HCT116 (cell line): ENCODE measurements at regions not wholly inside any gene's neighbourhood (a gene's known extent, or its start where the extent isn't known, plus 50 kb on each side); places are given as distances from the start of the nearest gene placed in this dataset.
A peak's percentile ranks its signal among the peaks of the same experiment; 100 is the strongest.

Source experiments
- ATAC-seq: fragments of 200-7000 bp; cut with Tn5 transposase; 2 replicates; pipeline ENCODE4 v1.9.1; 2020; ENCODE audit warnings: mild to moderate bottlenecking, moderate library complexity
- BruUV-seq: library from RNA; stranded (reverse); fragments of 400-500 nt; replicated peaks from 2 replicates; lab custom pipeline; 2021; lab: Mats Ljungman, UMichigan
- CTCF ChIA-PET: fragments of 300-600 bp; sonication (Branson Sonifier 250); formaldehyde crosslinking; loops from one replicate; lab custom pipeline; 2021; ENCODE audit warnings: antibody characterized with exemption; lab: Charles Lee
- POLR2A ChIA-PET: fragments of 300-600, 350-600 bp; sonication (Branson Sonifier 250); formaldehyde crosslinking; loops from one replicate; lab custom pipeline; 2021; ENCODE audit warnings: antibody characterized with exemption; lab: Charles Lee
- RAD21 ChIA-PET, 2 experiments: fragments of 300-600 bp; sonication (Branson Sonifier 250); formaldehyde crosslinking; loops; one replicate each; lab custom pipeline; 2023; ENCODE audit warnings: low total read pairs in 2 of 2; ENCODE audit not compliant: uncharacterized antibody in 2 of 2, unreplicated experiment in 2 of 2, low non-redundant PET in 1 of 2; lab: Charles Lee
- DNase-seq: peaks from one replicate; pipeline ENCODE4 v3.0.0-alpha.2; 2010; ENCODE audit warnings: low read depth, low spot score
- H2AFZ ChIP-seq: fragments of 200-600 bp; shearing (Covaris generic), sonication (generic); 2 replicates; pipeline ENCODE4 v1.6.1; 2017; ENCODE audit warnings: low read depth, mixed run types, mixed read lengths, antibody characterized with exemption, low read length; ENCODE audit not compliant: poor library complexity, severe bottlenecking
- H3K27ac ChIP-seq: 2 replicates; pipeline ENCODE4 v1.5.1; 2012; ENCODE audit warnings: low read depth, low read length
- H3K27me3 ChIP-seq: fragments of 200-600 bp; sonication (generic); 2 replicates; pipeline ENCODE4 v1.6.1; 2016; ENCODE audit warnings: mixed run types, low read length, mixed read lengths; ENCODE audit not compliant: insufficient read depth
- H3K36me3 ChIP-seq, 2 experiments: fragments of 200-500 bp in 1 of 2; fragments of 200-600 bp in 1 of 2; sonication (Bioruptor generic) in 1 of 2; sonication (generic) in 1 of 2; 2 replicates each; pipeline versions ENCODE4 v1.5.1 to v1.6.1; 2014 to 2016; ENCODE audit warnings: low read length in 2 of 2, inconsistent platforms in 1 of 2, mixed read lengths in 1 of 2, mixed run types in 1 of 2; ENCODE audit not compliant: insufficient read depth in 2 of 2, control insufficient read depth in 1 of 2
- H3K4me1 ChIP-seq, 2 experiments: fragments of 200-600 bp in 1 of 2; sonication (generic) in 1 of 2; 2 replicates each; pipeline versions ENCODE4 v1.5.1 to v1.6.1; 2012 to 2017; ENCODE audit warnings: low read length in 2 of 2, inconsistent platforms in 1 of 2, mild to moderate bottlenecking in 1 of 2, mixed read lengths in 1 of 2, mixed run types in 1 of 2, moderate library complexity in 1 of 2; ENCODE audit not compliant: insufficient read depth in 2 of 2, control insufficient read depth in 1 of 2
- H3K4me2 ChIP-seq: fragments of 200-600 bp; sonication (generic); 2 replicates; pipeline ENCODE4 v1.6.1; 2017; ENCODE audit warnings: mixed run types, low read length, mixed read lengths
- H3K4me3 ChIP-seq, 2 experiments: fragments of 200-600 bp in 1 of 2; sonication (generic) in 1 of 2; replicated peaks in 1 of 2; 2 replicates each; pipeline ENCODE4 v1.5.1; 2011 to 2016; ENCODE audit warnings: low read length in 2 of 2, control low read depth in 1 of 2, low read depth in 1 of 2, mild to moderate bottlenecking in 1 of 2, mixed read lengths in 1 of 2, mixed run types in 1 of 2
- H3K79me2 ChIP-seq: fragments of 200-600 bp; sonication (generic); 2 replicates; pipeline ENCODE4 v1.6.1; 2017; ENCODE audit warnings: mild to moderate bottlenecking, mixed run types, low read length, moderate library complexity, mixed read lengths; ENCODE audit not compliant: insufficient read depth
- H3K9ac ChIP-seq: fragments of 200-600 bp; sonication (generic); 2 replicates; pipeline ENCODE4 v1.6.1; 2016; ENCODE audit warnings: low read length, mixed read lengths
- H3K9me2 ChIP-seq: fragments of 200-600 bp; sonication (generic), shearing (Covaris generic); 2 replicates; pipeline ENCODE4 v1.6.1; 2017; ENCODE audit warnings: mixed run types, mild to moderate bottlenecking, moderate library complexity; ENCODE audit not compliant: insufficient read depth
- H3K9me3 ChIP-seq, 2 experiments: fragments of 200-500 bp in 1 of 2; fragments of 200-600 bp in 1 of 2; sonication (Bioruptor generic) in 1 of 2; sonication (generic) in 1 of 2; 2 replicates each; pipeline ENCODE4 v1.6.1; 2014 to 2017; ENCODE audit warnings: low read length in 2 of 2, mixed read lengths in 2 of 2, inconsistent platforms in 1 of 2, low read depth in 1 of 2, mild to moderate bottlenecking in 1 of 2, mixed run types in 1 of 2, moderate library complexity in 1 of 2; ENCODE audit not compliant: control insufficient read depth in 1 of 2, insufficient read depth in 1 of 2
- H4K20me1 ChIP-seq: fragments of 200-600 bp; sonication (generic), shearing (Covaris generic); 2 replicates; pipeline ENCODE4 v1.6.1; 2017; ENCODE audit warnings: mixed run types, mild to moderate bottlenecking, moderate library complexity; ENCODE audit not compliant: insufficient read depth
- CBX3 ChIP-seq: IDR thresholded peaks from 2 replicates; pipeline ENCODE4 v1.6.1; 2012; ENCODE audit warnings: low read depth
- ELF1 ChIP-seq: IDR thresholded peaks from 2 replicates; pipeline ENCODE4 v1.6.1; 2012; ENCODE audit warnings: low read depth, borderline replicate concordance
- EZH2phosphoT487 ChIP-seq: fragments of 200-600 bp; IDR thresholded peaks from 2 replicates; pipeline ENCODE4 v1.6.1; 2018; ENCODE audit warnings: antibody characterized with exemption, borderline replicate concordance
- FOSL1 ChIP-seq: IDR thresholded peaks from 2 replicates; pipeline ENCODE4 v1.6.1; 2012; ENCODE audit warnings: low read depth
- JUND ChIP-seq: IDR thresholded peaks from 2 replicates; pipeline ENCODE4 v1.6.1; 2012
- POLR2AphosphoS5 ChIP-seq: IDR thresholded peaks from 2 replicates; pipeline ENCODE4 v1.6.1; 2011; ENCODE audit warnings: mild to moderate bottlenecking, low read depth, low read length, moderate library complexity
- RAD21 ChIP-seq: IDR thresholded peaks from 2 replicates; pipeline ENCODE4 v1.6.1; 2012; ENCODE audit warnings: low read depth, mild to moderate bottlenecking
- REST ChIP-seq: IDR thresholded peaks from 2 replicates; pipeline ENCODE4 v1.6.1; 2012; ENCODE audit warnings: low read depth
- SP1 ChIP-seq: IDR thresholded peaks from 2 replicates; pipeline ENCODE4 v1.6.1; 2012; ENCODE audit warnings: low read depth
- TCF7L2 ChIP-seq: IDR thresholded peaks from 2 replicates; pipeline ENCODE4 v1.7.0; 2011; ENCODE audit warnings: borderline replicate concordance, inconsistent platforms; ENCODE audit not compliant: insufficient read depth, insufficient read length; ENCODE audit errors: extremely low read depth
- YY1 ChIP-seq: IDR thresholded peaks from 2 replicates; pipeline ENCODE4 v1.6.1; 2011; ENCODE audit warnings: low read length, low read depth, moderate library complexity, mild to moderate bottlenecking; ENCODE audit not compliant: insufficient replicate concordance; ENCODE audit errors: extremely low read depth
- ZNF274 ChIP-seq: fragments of 200-500 bp; sonication (Bioruptor generic); IDR thresholded peaks from 2 replicates; pipeline ENCODE4 v1.6.1; 2014; ENCODE audit warnings: mild to moderate bottlenecking, low read depth, low read length, inconsistent platforms
- intact Hi-C: fragments of 100-400 bp; cut with micrococcal nuclease; formaldehyde crosslinking; loops from 2 replicates; pipeline ENCODE4 v1.10.0; 2022
- TF ChIP-seq, protein P1 (sequence below), 3 experiments: fragments of 200-600 bp in 1 of 3; sonication (generic) in 1 of 3; IDR thresholded peaks in 2 of 3; conservative IDR thresholded peaks in 1 of 3; 2 replicates each; pipeline ENCODE4 v1.5.1; 2012 to 2017; ENCODE audit warnings: low read depth in 2 of 3, low read length in 2 of 3, antibody characterized with exemption in 1 of 3, borderline replicate concordance in 1 of 3, control low read depth in 1 of 3, mild to moderate bottlenecking in 1 of 3, mixed read lengths in 1 of 3, mixed run types in 1 of 3, moderate library complexity in 1 of 3; ENCODE audit not compliant: insufficient read depth in 1 of 3
- TF ChIP-seq, protein P2 (sequence below): IDR thresholded peaks from 2 replicates; pipeline ENCODE4 v1.6.1; 2011; ENCODE audit warnings: mild to moderate bottlenecking, low read length, moderate library complexity; ENCODE audit not compliant: insufficient replicate concordance; ENCODE audit errors: extremely low read depth

DNA sequence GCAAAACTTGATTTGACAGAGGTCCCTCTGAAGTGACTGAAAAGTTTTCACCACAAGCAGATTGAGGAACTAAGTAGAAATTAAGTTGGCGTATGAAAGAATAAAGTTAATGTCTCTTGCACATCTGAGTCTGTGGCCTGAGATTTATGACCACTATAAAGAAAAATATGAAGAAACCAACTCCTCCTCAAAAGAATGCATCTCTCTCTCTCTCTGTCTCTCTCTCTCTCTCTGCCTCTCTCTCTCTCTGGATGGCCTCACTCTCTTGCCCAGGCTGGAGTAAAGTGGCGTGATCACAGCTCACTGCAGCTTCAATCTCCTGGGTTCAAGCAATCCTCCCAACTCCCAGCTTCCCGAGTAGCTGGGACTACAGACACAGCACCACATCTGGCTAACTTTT lies 55.2 kb downstream of the RPL22L1 start:
- CTCF ChIA-PET, result interaction anchor here (9.7 kb wide), 1 partner anchor 402 kb away, joined by 212 read pairs; no protein-coding TSS in a partner anchor
- Histone ChIP-seq H3K4me1 (peaks cover 8 to 17% of the 10 kb centered on the region in 2 experiments; a peak in 3 of 4 replicates), H3K27ac (no peak overlapping the region), H3K36me3 (no peaks in the 10 kb centered on the region), H3K9me2 (no peaks in the 10 kb centered on the region), H3K27me3 (no peaks in the 10 kb centered on the region), H3K4me3 (no peak overlapping the region), H3K9me3 (no peaks in the 10 kb centered on the region), H2AFZ (peak overlapping the region; percentile 78), H3K9ac (no peak overlapping the region), H4K20me1 (no peaks in the 10 kb centered on the region), H3K79me2 (no peaks in the 10 kb centered on the region), H3K4me2 (peak overlapping the region; percentile 59)
- intact Hi-C loops, result loop anchor here (10.0 kb wide), 1 partner anchor 630 kb away; the partner anchor contains the start of gene PHC3
- DNase-seq (no peak), ATAC-seq (no peak)
- RAD21 ChIA-PET, result interaction anchor here in 1 of 2 experiments (0.7 kb wide), 1 partner anchor 401 kb away, joined by 3 read pairs; no protein-coding TSS in a partner anchor
- no TSS peak for BruUV-seq
- POLR2A ChIA-PET, result no interaction called here
- TF ChIP-seq JUND (no peak), TCF7L2 (no peak), CBX3 (no peak), YY1 (no peak), REST (no peak), POLR2AphosphoS5 (no peak), ELF1 (no peak), FOSL1 (no peak), EZH2phosphoT487 (no peak), SP1 (no peak), RAD21 (no peak), ZNF274 (no peak)
- TF ChIP-seq, protein P1, sequence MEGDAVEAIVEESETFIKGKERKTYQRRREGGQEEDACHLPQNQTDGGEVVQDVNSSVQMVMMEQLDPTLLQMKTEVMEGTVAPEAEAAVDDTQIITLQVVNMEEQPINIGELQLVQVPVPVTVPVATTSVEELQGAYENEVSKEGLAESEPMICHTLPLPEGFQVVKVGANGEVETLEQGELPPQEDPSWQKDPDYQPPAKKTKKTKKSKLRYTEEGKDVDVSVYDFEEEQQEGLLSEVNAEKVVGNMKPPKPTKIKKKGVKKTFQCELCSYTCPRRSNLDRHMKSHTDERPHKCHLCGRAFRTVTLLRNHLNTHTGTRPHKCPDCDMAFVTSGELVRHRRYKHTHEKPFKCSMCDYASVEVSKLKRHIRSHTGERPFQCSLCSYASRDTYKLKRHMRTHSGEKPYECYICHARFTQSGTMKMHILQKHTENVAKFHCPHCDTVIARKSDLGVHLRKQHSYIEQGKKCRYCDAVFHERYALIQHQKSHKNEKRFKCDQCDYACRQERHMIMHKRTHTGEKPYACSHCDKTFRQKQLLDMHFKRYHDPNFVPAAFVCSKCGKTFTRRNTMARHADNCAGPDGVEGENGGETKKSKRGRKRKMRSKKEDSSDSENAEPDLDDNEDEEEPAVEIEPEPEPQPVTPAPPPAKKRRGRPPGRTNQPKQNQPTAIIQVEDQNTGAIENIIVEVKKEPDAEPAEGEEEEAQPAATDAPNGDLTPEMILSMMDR (IDR thresholded peaks at IDR 0.05 in 2 of 3, conservative IDR thresholded peaks at IDR 0.05 in 1 of 3; ENCODE audit: borderline replicate concordance in 1 of 3, insufficient read depth in 1 of 3, low read depth in 2 of 3, low read length in 2 of 3), result no peak
- TF ChIP-seq, protein P2, sequence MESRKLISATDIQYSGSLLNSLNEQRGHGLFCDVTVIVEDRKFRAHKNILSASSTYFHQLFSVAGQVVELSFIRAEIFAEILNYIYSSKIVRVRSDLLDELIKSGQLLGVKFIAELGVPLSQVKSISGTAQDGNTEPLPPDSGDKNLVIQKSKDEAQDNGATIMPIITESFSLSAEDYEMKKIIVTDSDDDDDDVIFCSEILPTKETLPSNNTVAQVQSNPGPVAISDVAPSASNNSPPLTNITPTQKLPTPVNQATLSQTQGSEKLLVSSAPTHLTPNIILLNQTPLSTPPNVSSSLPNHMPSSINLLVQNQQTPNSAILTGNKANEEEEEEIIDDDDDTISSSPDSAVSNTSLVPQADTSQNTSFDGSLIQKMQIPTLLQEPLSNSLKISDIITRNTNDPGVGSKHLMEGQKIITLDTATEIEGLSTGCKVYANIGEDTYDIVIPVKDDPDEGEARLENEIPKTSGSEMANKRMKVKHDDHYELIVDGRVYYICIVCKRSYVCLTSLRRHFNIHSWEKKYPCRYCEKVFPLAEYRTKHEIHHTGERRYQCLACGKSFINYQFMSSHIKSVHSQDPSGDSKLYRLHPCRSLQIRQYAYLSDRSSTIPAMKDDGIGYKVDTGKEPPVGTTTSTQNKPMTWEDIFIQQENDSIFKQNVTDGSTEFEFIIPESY, result no peak
